H1 (cell line): ENCODE measurements at regions not wholly inside any gene's neighbourhood (a gene's known extent, or its start where the extent isn't known, plus 50 kb on each side); places are given as distances from the start of the nearest gene placed in this dataset.

Experiments
- CTCF ChIA-PET: fragments of 300-600 bp; sonication (Branson Sonifier 250); formaldehyde crosslinking; loops from one replicate; lab custom pipeline; 2021; ENCODE audit not compliant: partially characterized antibody; lab: Charles Lee
- POLR2A ChIA-PET: fragments of 300-600 bp; sonication (Branson Sonifier 250); formaldehyde crosslinking; loops from one replicate; lab custom pipeline; 2021; ENCODE audit warnings: inconsistent platforms; ENCODE audit not compliant: partially characterized antibody; lab: Charles Lee
- DNase-seq, 2 experiments: peaks; one replicate each; pipeline versions ENCODE4 v3.0.0 to v3.0.0-alpha.2; 2010 to 2022; ENCODE audit warnings: low spot score in 2 of 2, low read depth in 1 of 2, mixed read lengths in 1 of 2
- FAIRE-seq: peaks from 2 replicates; lab custom pipeline; 2011; peaks lifted over from hg19 to GRCh38; lab: Jason Lieb, UNC
- H2AFZ ChIP-seq: 2 replicates; pipeline ENCODE4 v1.8.1; 2012; ENCODE audit warnings: low read length, inconsistent platforms
- H2AK5ac ChIP-seq: 2 replicates; pipeline ENCODE4 v1.6.1; 2013; ENCODE audit warnings: low read depth, low read length
- H2BK120ac ChIP-seq: replicated peaks from 2 replicates; pipeline ENCODE3; 2013; ENCODE audit warnings: low read depth, low read length, inconsistent platforms
- H2BK12ac ChIP-seq: 2 replicates; pipeline ENCODE4 v1.6.1; 2013; ENCODE audit warnings: low read depth, low read length
- H2BK15ac ChIP-seq: 2 replicates; pipeline ENCODE4 v1.6.1; 2013; ENCODE audit warnings: low read length
- H2BK20ac ChIP-seq: 2 replicates; pipeline ENCODE4 v1.6.1; 2013; ENCODE audit warnings: low read length
- H2BK5ac ChIP-seq: 2 replicates; pipeline ENCODE4 v1.6.1; 2013; ENCODE audit warnings: low read depth, low read length
- H3K14ac ChIP-seq: 2 replicates; pipeline ENCODE4 v1.6.1; 2013; ENCODE audit warnings: inconsistent platforms; ENCODE audit not compliant: insufficient read length
- H3K18ac ChIP-seq: 2 replicates; pipeline ENCODE4 v1.6.1; 2013; ENCODE audit warnings: low read length; ENCODE audit errors: extremely low read depth
- H3K23ac ChIP-seq: 2 replicates; pipeline ENCODE4 v1.6.1; 2013; ENCODE audit warnings: inconsistent platforms; ENCODE audit not compliant: insufficient read length
- H3K23me2 ChIP-seq: 2 replicates; pipeline ENCODE4 v1.6.1; 2013; ENCODE audit warnings: low read depth, low read length
- H3K27ac ChIP-seq: 2 replicates; pipeline ENCODE4 v1.6.1; 2011; ENCODE audit warnings: low read depth, low read length, inconsistent platforms
- H3K27me3 ChIP-seq, 4 experiments: replicated peaks in 1 of 4; 1 replicate in 1 of 4; 2 replicates in 3 of 4; pipeline versions ENCODE4 v1.6.1 to v1.8.1; 2011 to 2013; ENCODE audit warnings: low read length in 3 of 4, mild to moderate bottlenecking in 3 of 4, inconsistent platforms in 2 of 4, mixed read lengths in 2 of 4, moderate library complexity in 1 of 4; ENCODE audit not compliant: control insufficient read depth in 3 of 4, insufficient read depth in 3 of 4; ENCODE audit errors: extremely low read depth in 1 of 4
- H3K36me3 ChIP-seq, 4 experiments: 2 replicates each; pipeline versions ENCODE4 v1.6.1 to v1.8.1; 2011 to 2013; ENCODE audit warnings: mild to moderate bottlenecking in 4 of 4, low read length in 3 of 4, moderate library complexity in 2 of 4, control low read depth in 1 of 4, inconsistent platforms in 1 of 4; ENCODE audit not compliant: insufficient read depth in 4 of 4, control insufficient read depth in 2 of 4
- H3K4ac ChIP-seq: replicated peaks from 2 replicates; pipeline ENCODE3; 2013; ENCODE audit warnings: low read length, low read depth, mixed read lengths, inconsistent platforms; ENCODE audit not compliant: insufficient read length
- H3K4me1 ChIP-seq, 4 experiments: replicated peaks in 1 of 4; 1 replicate in 1 of 4; 2 replicates in 3 of 4; pipeline versions ENCODE4 v1.6.1 to v1.8.1; 2011 to 2013; ENCODE audit warnings: low read length in 3 of 4, inconsistent platforms in 2 of 4, mixed read lengths in 1 of 4; ENCODE audit not compliant: insufficient read depth in 4 of 4, control insufficient read depth in 3 of 4
- H3K4me2 ChIP-seq, 2 experiments: 2 replicates each; pipeline versions ENCODE4 v1.6.1 to v1.8.1; 2011 to 2013; ENCODE audit warnings: low read depth in 2 of 2, low read length in 2 of 2, control low read depth in 1 of 2, inconsistent platforms in 1 of 2, mild to moderate bottlenecking in 1 of 2; ENCODE audit not compliant: insufficient read depth in 1 of 2
- H3K4me3 ChIP-seq, 4 experiments: fragments of 200-600, 300-600 bp in 1 of 4; sonication (generic), shearing (Covaris generic), sonication (Bioruptor Twin) in 1 of 4; 2 replicates each; pipeline versions ENCODE4 v1.5.1 to v1.8.1; 2011 to 2016; ENCODE audit warnings: low read length in 4 of 4, low read depth in 3 of 4, control low read depth in 2 of 4, inconsistent platforms in 2 of 4, mild to moderate bottlenecking in 2 of 4, mixed read lengths in 1 of 4, moderate library complexity in 1 of 4; ENCODE audit not compliant: insufficient read depth in 2 of 4; ENCODE audit errors: extremely low read depth in 1 of 4
- H3K56ac ChIP-seq: replicated peaks from 2 replicates; pipeline ENCODE3; 2013; ENCODE audit warnings: low read depth, mild to moderate bottlenecking, mixed read lengths, low read length, inconsistent platforms; ENCODE audit not compliant: insufficient read length
- H3K79me1 ChIP-seq: 2 replicates; pipeline ENCODE4 v1.6.1; 2013; ENCODE audit warnings: low read depth, low read length, control low read depth
- H3K79me2 ChIP-seq, 2 experiments: 2 replicates each; pipeline versions ENCODE4 v1.6.1 to v1.8.1; 2012 to 2013; ENCODE audit warnings: low read length in 2 of 2, mild to moderate bottlenecking in 2 of 2, inconsistent platforms in 1 of 2; ENCODE audit not compliant: insufficient read depth in 2 of 2, control insufficient read depth in 1 of 2
- H3K9ac ChIP-seq, 4 experiments: replicated peaks in 1 of 4; 1 replicate in 1 of 4; 2 replicates in 3 of 4; pipeline versions ENCODE4 v1.6.1 to v1.8.1; 2011 to 2013; ENCODE audit warnings: low read depth in 3 of 4, low read length in 3 of 4, control low read depth in 2 of 4, mild to moderate bottlenecking in 2 of 4, moderate library complexity in 2 of 4, inconsistent platforms in 1 of 4; ENCODE audit errors: extremely low read depth in 1 of 4
- H3K9me3 ChIP-seq, 2 experiments: 2 replicates each; pipeline versions ENCODE4 v1.6.1 to v1.8.1; 2012 to 2013; ENCODE audit warnings: mild to moderate bottlenecking in 2 of 2, moderate library complexity in 2 of 2, control low read depth in 1 of 2, inconsistent platforms in 1 of 2, low read depth in 1 of 2, low read length in 1 of 2, mixed read lengths in 1 of 2; ENCODE audit not compliant: insufficient read depth in 2 of 2
- H4K20me1 ChIP-seq, 2 experiments: replicated peaks in 1 of 2; 2 replicates each; pipeline versions ENCODE3 to v1.8.1; 2011 to 2013; ENCODE audit warnings: inconsistent platforms in 2 of 2, low read length in 2 of 2, mild to moderate bottlenecking in 1 of 2; ENCODE audit not compliant: insufficient read depth in 2 of 2, control insufficient read depth in 1 of 2
- H4K5ac ChIP-seq: 2 replicates; pipeline ENCODE4 v1.6.1; 2013; ENCODE audit warnings: low read length, low read depth, mixed read lengths, inconsistent platforms; ENCODE audit not compliant: insufficient read length
- H4K8ac ChIP-seq: 2 replicates; pipeline ENCODE4 v1.8.0; 2013; ENCODE audit warnings: mild to moderate bottlenecking, moderate library complexity, low read length, inconsistent platforms; ENCODE audit not compliant: insufficient read depth; ENCODE audit errors: extremely low read depth
- H4K91ac ChIP-seq: replicated peaks from 2 replicates; pipeline ENCODE3; 2013; ENCODE audit warnings: low read length, mixed read lengths, inconsistent platforms; ENCODE audit not compliant: insufficient read length
- ASH2L ChIP-seq: fragments of 200-600, 300-600 bp; sonication (generic); IDR thresholded peaks from one replicate; pipeline ENCODE4 v1.7.1; 2017; ENCODE audit warnings: low read length
- CHD2 ChIP-seq: IDR thresholded peaks from 2 replicates; pipeline ENCODE4 v1.6.1; 2012; ENCODE audit warnings: low read length, improper control_type of control experiment
- EP300 ChIP-seq, 2 experiments: IDR thresholded peaks; 1 replicate in 1 of 2; 2 replicates in 1 of 2; pipeline ENCODE4 v1.6.1; 2011 to 2012; ENCODE audit warnings: low read depth in 2 of 2, low read length in 2 of 2, mild to moderate bottlenecking in 2 of 2, borderline replicate concordance in 1 of 2, inconsistent platforms in 1 of 2, moderate library complexity in 1 of 2
- EZH2 ChIP-seq: fragments of 200-600 bp; sonication (generic); IDR thresholded peaks from 2 replicates; pipeline ENCODE4 v1.7.1; 2012; ENCODE audit warnings: low read depth, mild to moderate bottlenecking, moderate library complexity, low read length, inconsistent platforms; ENCODE audit not compliant: severe bottlenecking
- GABPA ChIP-seq: IDR thresholded peaks from 2 replicates; pipeline ENCODE4 v1.6.1; 2011; ENCODE audit warnings: mild to moderate bottlenecking, low read length, moderate library complexity, borderline replicate concordance; ENCODE audit not compliant: insufficient read depth
- MAX ChIP-seq: IDR thresholded peaks from 2 replicates; pipeline ENCODE4 v1.6.1; 2012; ENCODE audit warnings: inconsistent platforms
- NRF1 ChIP-seq: IDR thresholded peaks from 2 replicates; pipeline ENCODE4 v1.6.1; 2011; ENCODE audit warnings: mild to moderate bottlenecking, low read depth, low read length, improper control_type of control experiment
- RAD21 ChIP-seq, 2 experiments: IDR thresholded peaks in 1 of 2; conservative IDR thresholded peaks in 1 of 2; 2 replicates each; pipeline ENCODE4 v1.6.1; 2011; ENCODE audit warnings: low read depth in 2 of 2, low read length in 2 of 2, improper control_type of control experiment in 1 of 2, inconsistent platforms in 1 of 2, mild to moderate bottlenecking in 1 of 2, moderate library complexity in 1 of 2
- RBBP5 ChIP-seq: IDR thresholded peaks from 2 replicates; pipeline ENCODE4 v1.7.1; 2012; ENCODE audit warnings: low read depth, mild to moderate bottlenecking, inconsistent platforms, low read length, moderate library complexity, borderline replicate concordance
- SP4 ChIP-seq: IDR thresholded peaks from 2 replicates; pipeline ENCODE4 v1.6.1; 2012; ENCODE audit warnings: low read length, inconsistent platforms
- TAF1 ChIP-seq: IDR thresholded peaks from 2 replicates; pipeline ENCODE4 v1.6.1; 2011; ENCODE audit warnings: mild to moderate bottlenecking, low read depth, low read length
- TBP ChIP-seq: IDR thresholded peaks from 2 replicates; pipeline ENCODE4 v1.6.1; 2011; ENCODE audit warnings: low read depth, low read length, improper control_type of control experiment
- TEAD4 ChIP-seq: IDR thresholded peaks from 2 replicates; pipeline ENCODE4 v1.6.1; 2012; ENCODE audit warnings: low read depth, low read length, inconsistent platforms, mixed read lengths
- WGBS, 2 experiments: shearing (Covaris generic) in 1 of 2; methylation state at CpG; one replicate each; pipeline versions ENCODE4 v1.1.6 to v1.1.7; 2013 to 2015; ENCODE audit warnings: low lambda C conversion rate in 2 of 2, mixed read lengths in 2 of 2, inconsistent platforms in 1 of 2, low coverage in 1 of 2, missing lambda C conversion rate in 1 of 2; ENCODE audit not compliant: insufficient replicate concordance in 2 of 2, insufficient coverage in 1 of 2, insufficient read length in 1 of 2; ENCODE audit errors: extremely low coverage in 1 of 2, missing lambda C conversion rate in 1 of 2; 5-methylcytosine and 5-hydroxymethylcytosine counted together
- TF ChIP-seq, protein P1 (sequence below): IDR thresholded peaks from 2 replicates; pipeline ENCODE4 v1.6.1; 2011; ENCODE audit warnings: low read length, improper control_type of control experiment

GRCh38 chr7:123343611-123344010, 143.8 kb upstream of the SLC13A1 start:
- POLR2A ChIA-PET = no interaction called here
- H3K9ac ChIP-seq = no peak overlapping the region
- no peak overlapping the region for H3K56ac ChIP-seq
- H2AFZ ChIP-seq = no peak overlapping the region
- DNase-seq (no peak), FAIRE-seq (no peak)
- no peak overlapping the region for H3K4me2 ChIP-seq
- no peak overlapping the region for H3K4ac ChIP-seq
- no peak overlapping the region for H2BK120ac ChIP-seq
- H3K27ac ChIP-seq = no peak overlapping the region
- H3K9me3 ChIP-seq = no peaks in the 10 kb centered on the region
- H4K91ac ChIP-seq = no peak overlapping the region
- no peak overlapping the region for H3K14ac ChIP-seq
- CTCF ChIA-PET = interaction anchor here (0.7 kb wide), 1 partner anchor 8 kb away, joined by 3 read pairs; no protein-coding TSS in a partner anchor
- no peaks in the 10 kb centered on the region for H3K79me2 ChIP-seq
- no peak overlapping the region for H2BK20ac ChIP-seq
- H3K4me1 ChIP-seq = no peaks in the 10 kb centered on the region
- TF ChIP-seq ASH2L = no peak
- no peak for TF ChIP-seq RBBP5
- TF ChIP-seq EZH2 = no peak
- no peak for TF ChIP-seq EP300 (IDR thresholded peaks at IDR 0.05; ENCODE audit: borderline replicate concordance in 1 of 2, low read depth in 2 of 2, low read length in 2 of 2)
- no peak for TF ChIP-seq TBP
- TF ChIP-seq GABPA = no peak
- no peak for TF ChIP-seq MAX
- TF ChIP-seq NRF1 = no peak
- no peak for TF ChIP-seq SP4
- no peak for TF ChIP-seq TAF1
- TF ChIP-seq, protein P1, sequence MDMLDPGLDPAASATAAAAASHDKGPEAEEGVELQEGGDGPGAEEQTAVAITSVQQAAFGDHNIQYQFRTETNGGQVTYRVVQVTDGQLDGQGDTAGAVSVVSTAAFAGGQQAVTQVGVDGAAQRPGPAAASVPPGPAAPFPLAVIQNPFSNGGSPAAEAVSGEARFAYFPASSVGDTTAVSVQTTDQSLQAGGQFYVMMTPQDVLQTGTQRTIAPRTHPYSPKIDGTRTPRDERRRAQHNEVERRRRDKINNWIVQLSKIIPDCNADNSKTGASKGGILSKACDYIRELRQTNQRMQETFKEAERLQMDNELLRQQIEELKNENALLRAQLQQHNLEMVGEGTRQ = no peak
- no peak for TF ChIP-seq TEAD4
- TF ChIP-seq RAD21 (IDR thresholded peaks at IDR 0.05 in 1 of 2, conservative IDR thresholded peaks at IDR 0.05 in 1 of 2; ENCODE audit: low read depth in 2 of 2, low read length in 2 of 2) = no peak
- no peak for TF ChIP-seq CHD2
- no peaks in the 10 kb centered on the region for H4K20me1 ChIP-seq
- H2BK5ac ChIP-seq = no peak overlapping the region
- H3K4me3 ChIP-seq = no peak overlapping the region
- no peak overlapping the region for H4K8ac ChIP-seq
- H2BK15ac ChIP-seq = no peak overlapping the region
- H3K36me3 ChIP-seq = no peaks in the 10 kb centered on the region
- H3K23ac ChIP-seq = no peak overlapping the region
- H3K79me1 ChIP-seq = no peaks in the 10 kb centered on the region
- WGBS, 2 experiments = 83% methylated on average over 1 of the region's 1 CpG; no CpG with 5 or more reads in 1 of the 2 experiments
- no peak overlapping the region for H3K18ac ChIP-seq
- H3K23me2 ChIP-seq = no peaks in the 10 kb centered on the region
- H3K27me3 ChIP-seq = peaks cover 0 to 1% (median 0%) of the 10 kb centered on the region in 4 experiments; a peak in 1 of 7 replicates
- no peak overlapping the region for H4K5ac ChIP-seq
- no peak overlapping the region for H2BK12ac ChIP-seq
- H2AK5ac ChIP-seq = no peak overlapping the region
